ENCODE measurements at regions not wholly inside any gene's neighbourhood (a gene's known extent, or its start where the extent isn't known, plus 50 kb on each side); places are given as distances from the start of the nearest gene placed in this dataset.

- no peak overlapping the region for H3K27ac ChIP-seq (replicated peaks in 1 of 4)
- WGBS = 56% methylated on average over 2 of the region's 2 CpGs
- no peaks in the 10 kb centered on the region for H3K9me3 ChIP-seq
- no peaks in the 10 kb centered on the region for H3K27me3 ChIP-seq
- H3K4me3 ChIP-seq = no peak overlapping the region
- TF ChIP-seq POLR2AphosphoS5 (IDR thresholded peaks at IDR 0.05) (no peak), EP300 (IDR thresholded peaks at IDR 0.05) (no peak), CTCF (IDR thresholded peaks at IDR 0.05) (no peak), POLR2A (IDR thresholded peaks at IDR 0.05; ENCODE audit: low read depth) (no peak)
- intact Hi-C loops (cut with DNase I) = no loop called here
- no peaks in the 10 kb centered on the region for H3K36me3 ChIP-seq
- no peaks in the 10 kb centered on the region for H3K4me1 ChIP-seq
- no peak for DNase-seq (ENCODE audit: extremely low spot score)
These were observed 2159.4 kb upstream of the AGA start for GRCh38 chr4:179601671-179602070.

- no peaks in the 10 kb centered on the region for H3K4me1 ChIP-seq
- H3K4me3 ChIP-seq = no peak overlapping the region
- no peaks in the 10 kb centered on the region for H3K36me3 ChIP-seq
- intact Hi-C loops (cut with DNase I) = no loop called here
- TF ChIP-seq EP300 (IDR thresholded peaks at IDR 0.05) = no peak
- TF ChIP-seq CTCF (IDR thresholded peaks at IDR 0.05) = no peak
- no peak for TF ChIP-seq POLR2A (IDR thresholded peaks at IDR 0.05; ENCODE audit: low read depth)
- no peak for TF ChIP-seq POLR2AphosphoS5 (IDR thresholded peaks at IDR 0.05)
- no peak overlapping the region for H3K27ac ChIP-seq (replicated peaks in 1 of 4)
- H3K27me3 ChIP-seq = no peaks in the 10 kb centered on the region
- no peaks in the 10 kb centered on the region for H3K9me3 ChIP-seq
- no peak for DNase-seq (ENCODE audit: extremely low spot score)
- WGBS = 83% methylated on average over 5 of the region's 5 CpGs
These were observed 2163.0 kb upstream of the AGA start for GRCh38 chr4:179605196-179605595.

GRCh38 chr4:179607003-179607402 lies 2164.8 kb upstream of the AGA start:
- Histone ChIP-seq H3K36me3 (no peaks in the 10 kb centered on the region), H3K27me3 (no peaks in the 10 kb centered on the region), H3K9me3 (no peaks in the 10 kb centered on the region), H3K4me3 (no peak overlapping the region), H3K4me1 (no peaks in the 10 kb centered on the region), H3K27ac (replicated peaks in 1 of 4) (no peak overlapping the region)
- no peak for DNase-seq (ENCODE audit: extremely low spot score)
- 71% methylated on average over 4 of the region's 4 CpGs for WGBS
- TF ChIP-seq POLR2A (IDR thresholded peaks at IDR 0.05; ENCODE audit: low read depth) = no peak
- TF ChIP-seq POLR2AphosphoS5 (IDR thresholded peaks at IDR 0.05) = no peak
- TF ChIP-seq CTCF (IDR thresholded peaks at IDR 0.05) = no peak
- TF ChIP-seq EP300 (IDR thresholded peaks at IDR 0.05) = no peak
- intact Hi-C loops (cut with DNase I) = no loop called here

GRCh38 chr4:179615704-179616103 lies 2173.5 kb upstream of the AGA start:
- 47% methylated on average over 4 of the region's 4 CpGs for WGBS

More at GRCh38 chr4:179615704-179616103, 2173.5 kb upstream of the AGA start:
- no peak for TF ChIP-seq POLR2AphosphoS5 (IDR thresholded peaks at IDR 0.05)
- TF ChIP-seq EP300 (IDR thresholded peaks at IDR 0.05) = no peak
- no peak for TF ChIP-seq CTCF (IDR thresholded peaks at IDR 0.05)
- no peak for TF ChIP-seq POLR2A (IDR thresholded peaks at IDR 0.05; ENCODE audit: low read depth)
- Histone ChIP-seq H3K4me1 (no peaks in the 10 kb centered on the region), H3K4me3 (no peak overlapping the region), H3K27me3 (no peaks in the 10 kb centered on the region), H3K27ac (replicated peaks in 1 of 4) (no peak overlapping the region), H3K36me3 (no peaks in the 10 kb centered on the region), H3K9me3 (no peaks in the 10 kb centered on the region)
- intact Hi-C loops (cut with DNase I) = no loop called here
- no peak for DNase-seq (ENCODE audit: extremely low spot score)

Data from esophagus muscularis mucosa (tissue), 4 donors.